ENCODE measurements at regions not wholly inside any gene's neighbourhood (a gene's known extent, or its start where the extent isn't known, plus 50 kb on each side); places are given as distances from the start of the nearest gene placed in this dataset.

- TF ChIP-seq, protein P1, sequence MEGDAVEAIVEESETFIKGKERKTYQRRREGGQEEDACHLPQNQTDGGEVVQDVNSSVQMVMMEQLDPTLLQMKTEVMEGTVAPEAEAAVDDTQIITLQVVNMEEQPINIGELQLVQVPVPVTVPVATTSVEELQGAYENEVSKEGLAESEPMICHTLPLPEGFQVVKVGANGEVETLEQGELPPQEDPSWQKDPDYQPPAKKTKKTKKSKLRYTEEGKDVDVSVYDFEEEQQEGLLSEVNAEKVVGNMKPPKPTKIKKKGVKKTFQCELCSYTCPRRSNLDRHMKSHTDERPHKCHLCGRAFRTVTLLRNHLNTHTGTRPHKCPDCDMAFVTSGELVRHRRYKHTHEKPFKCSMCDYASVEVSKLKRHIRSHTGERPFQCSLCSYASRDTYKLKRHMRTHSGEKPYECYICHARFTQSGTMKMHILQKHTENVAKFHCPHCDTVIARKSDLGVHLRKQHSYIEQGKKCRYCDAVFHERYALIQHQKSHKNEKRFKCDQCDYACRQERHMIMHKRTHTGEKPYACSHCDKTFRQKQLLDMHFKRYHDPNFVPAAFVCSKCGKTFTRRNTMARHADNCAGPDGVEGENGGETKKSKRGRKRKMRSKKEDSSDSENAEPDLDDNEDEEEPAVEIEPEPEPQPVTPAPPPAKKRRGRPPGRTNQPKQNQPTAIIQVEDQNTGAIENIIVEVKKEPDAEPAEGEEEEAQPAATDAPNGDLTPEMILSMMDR (IDR thresholded peaks at IDR 0.05) = no peak
- TF ChIP-seq POLR2AphosphoS5 (IDR thresholded peaks at IDR 0.05; ENCODE audit: low read depth, low read length) = no peak
- no peak for TF ChIP-seq REST (IDR thresholded peaks at IDR 0.05; ENCODE audit: insufficient read depth in 1 of 2, low read depth in 2 of 2, low read length in 1 of 2)
Observed at GRCh38 chr7:153912211-153912610, 140.0 kb upstream of the DPP6 start.
